T-helper 17 cell (primary cell): ENCODE measurements at regions not wholly inside any gene's neighbourhood (a gene's known extent, or its start where the extent isn't known, plus 50 kb on each side); places are given as distances from the start of the nearest gene placed in this dataset.
A peak's percentile ranks its signal among the peaks of the same experiment; 100 is the strongest.
"Not testable (repeated sequence)": the region's sequence is repeated elsewhere in the genome, so short reads cannot be mapped to it uniquely, and the experiment has no call there.

Experiments
- ATAC-seq: fragments of 150-1000 bp; cut with Tn5 transposase; 2 replicates; pipeline ENCODE4 v1.10.0; 2021; ENCODE audit warnings: mild to moderate bottlenecking, moderate library complexity
- DNase-seq, 3 donors: peaks; one replicate each; pipeline versions ENCODE4 v3.0.0 to v3.0.0-alpha.2; 2020 to 2021
- H3K9me3 ChIP-seq: one replicate; pipeline ENCODE4 v1.7.0; 2013; ENCODE audit warnings: low read length, mild to moderate bottlenecking; ENCODE audit not compliant: control insufficient read depth, poor library complexity, severe bottlenecking
- H3K27ac Mint-ChIP-seq: one replicate; pipeline ENCODE4 v1.8.0; 2022; ENCODE audit warnings: mild to moderate bottlenecking, moderate library complexity, mixed read lengths
- H3K27me3 Mint-ChIP-seq: one replicate; pipeline ENCODE4 v1.8.0; 2022; ENCODE audit warnings: mixed read lengths
- H3K36me3 Mint-ChIP-seq: one replicate; pipeline ENCODE4 v1.8.0; 2022; ENCODE audit warnings: low read depth, mixed read lengths
- H3K4me1 Mint-ChIP-seq: one replicate; pipeline ENCODE4 v1.8.0; 2022; ENCODE audit warnings: mild to moderate bottlenecking, mixed read lengths
- H3K4me3 Mint-ChIP-seq: one replicate; pipeline ENCODE4 v1.8.0; 2022; ENCODE audit warnings: mild to moderate bottlenecking, moderate library complexity, mixed read lengths

- Mint-ChIP-seq H3K36me3 (no peaks in the 10 kb centered on the region), H3K4me3 (no peak overlapping the region), H3K27me3 (peaks cover 20% of the 10 kb centered on the region), H3K27ac (no peak overlapping the region), H3K4me1 (peaks cover 3% of the 10 kb centered on the region)
- no peaks in the 10 kb centered on the region for H3K9me3 ChIP-seq
- DNase-seq (no peak), ATAC-seq (no peak)
These were observed 300.7 kb downstream of the ADGRD1 start for GRCh38 chr12:131254374-131254773.

GRCh38 chr12:131258398-131258797 is 304.7 kb downstream of the ADGRD1 start:
- DNase-seq: no peak
- Mint-ChIP-seq H3K27me3 (peaks cover 20% of the 10 kb centered on the region), H3K4me1 (peaks cover 3% of the 10 kb centered on the region), H3K27ac (no peak overlapping the region), H3K36me3 (no peaks in the 10 kb centered on the region), H3K4me3 (no peak overlapping the region)
- no peak for ATAC-seq
- no peaks in the 10 kb centered on the region for H3K9me3 ChIP-seq

GRCh38 chr12:131260251-131260905 is 306.7 kb downstream of the ADGRD1 start:
- no peak for ATAC-seq
- no peaks in the 10 kb centered on the region for H3K36me3 Mint-ChIP-seq
- H3K4me3 Mint-ChIP-seq: no peak overlapping the region
- peaks cover 14% of the 10 kb centered on the region for H3K27me3 Mint-ChIP-seq
- H3K9me3 ChIP-seq: no peaks in the 10 kb centered on the region
- H3K4me1 Mint-ChIP-seq: no peaks in the 10 kb centered on the region
- H3K27ac Mint-ChIP-seq: no peak overlapping the region
- DNase-seq: no peak

- no peak for DNase-seq
- no peaks in the 10 kb centered on the region for H3K9me3 ChIP-seq
- Mint-ChIP-seq H3K4me1 (no peaks in the 10 kb centered on the region), H3K36me3 (no peaks in the 10 kb centered on the region), H3K27ac (no peak overlapping the region), H3K4me3 (no peak overlapping the region), H3K27me3 (peaks cover 14% of the 10 kb centered on the region)
- ATAC-seq: no peak
These were observed 307.2 kb downstream of the ADGRD1 start for GRCh38 chr12:131260954-131261353.

GRCh38 chr12:131261906-131262305 is 308.2 kb downstream of the ADGRD1 start:
- Mint-ChIP-seq H3K27ac (no peak overlapping the region), H3K36me3 (no peaks in the 10 kb centered on the region), H3K4me3 (no peak overlapping the region), H3K4me1 (no peaks in the 10 kb centered on the region), H3K27me3 (peaks cover 8% of the 10 kb centered on the region)
- no peaks in the 10 kb centered on the region for H3K9me3 ChIP-seq
- DNase-seq: no peak
- ATAC-seq: no peak

GRCh38 chr12:131263626-131264025 is 309.9 kb downstream of the ADGRD1 start:
- H3K36me3 Mint-ChIP-seq: no peaks in the 10 kb centered on the region
- H3K27ac Mint-ChIP-seq: no peak overlapping the region
- DNase-seq: no peak
- ATAC-seq: no peak
- peaks cover 4% of the 10 kb centered on the region for H3K27me3 Mint-ChIP-seq
- H3K4me3 Mint-ChIP-seq: no peak overlapping the region
- H3K4me1 Mint-ChIP-seq: peaks cover 4% of the 10 kb centered on the region
- no peaks in the 10 kb centered on the region for H3K9me3 ChIP-seq

- H3K27ac Mint-ChIP-seq: no peak overlapping the region
- H3K27me3 Mint-ChIP-seq: peaks cover 4% of the 10 kb centered on the region
- DNase-seq (no peak), ATAC-seq (no peak)
- H3K9me3 ChIP-seq: no peaks in the 10 kb centered on the region
- H3K4me1 Mint-ChIP-seq: peaks cover 4% of the 10 kb centered on the region
- no peaks in the 10 kb centered on the region for H3K36me3 Mint-ChIP-seq
- no peak overlapping the region for H3K4me3 Mint-ChIP-seq
These were observed 310.9 kb downstream of the ADGRD1 start for GRCh38 chr12:131264635-131265034.

- Mint-ChIP-seq H3K27ac (no peak overlapping the region), H3K4me3 (peak overlapping the region; percentile 19), H3K36me3 (no peaks in the 10 kb centered on the region), H3K27me3 (peaks cover 4% of the 10 kb centered on the region), H3K4me1 (peaks cover 4% of the 10 kb centered on the region)
- no peak for ATAC-seq
- H3K9me3 ChIP-seq: no peaks in the 10 kb centered on the region
- no peak for DNase-seq
These were observed 313.1 kb downstream of the ADGRD1 start for GRCh38 chr12:131266591-131267467.

- ATAC-seq (no peak), DNase-seq (no peak)
- Mint-ChIP-seq H3K4me1 (peaks cover 4% of the 10 kb centered on the region), H3K27ac (no peak overlapping the region), H3K36me3 (no peaks in the 10 kb centered on the region), H3K4me3 (no peak overlapping the region), H3K27me3 (peaks cover 4% of the 10 kb centered on the region)
- H3K9me3 ChIP-seq: no peaks in the 10 kb centered on the region
These were observed 313.9 kb downstream of the ADGRD1 start for GRCh38 chr12:131267576-131267975.

GRCh38 chr12:131268123-131268522 is 314.4 kb downstream of the ADGRD1 start:
- DNase-seq, H3K27ac Mint-ChIP-seq, ATAC-seq, H3K4me1 Mint-ChIP-seq, H3K27me3 Mint-ChIP-seq, H3K4me3 Mint-ChIP-seq, H3K9me3 ChIP-seq, H3K36me3 Mint-ChIP-seq: not testable (repeated sequence)

- not testable (repeated sequence) for ATAC-seq, H3K9me3 ChIP-seq, H3K4me1 Mint-ChIP-seq, H3K27ac Mint-ChIP-seq, DNase-seq, H3K36me3 Mint-ChIP-seq, H3K27me3 Mint-ChIP-seq, H3K4me3 Mint-ChIP-seq
These were observed 314.9 kb downstream of the ADGRD1 start for GRCh38 chr12:131268571-131268970.

- Mint-ChIP-seq H3K4me1 (peaks cover 4% of the 10 kb centered on the region), H3K4me3 (no peak overlapping the region), H3K27ac (no peak overlapping the region), H3K27me3 (peaks cover 4% of the 10 kb centered on the region), H3K36me3 (no peaks in the 10 kb centered on the region)
- no peak for DNase-seq
- no peak for ATAC-seq
- no peaks in the 10 kb centered on the region for H3K9me3 ChIP-seq
These were observed 315.8 kb downstream of the ADGRD1 start for GRCh38 chr12:131269551-131269950.

GRCh38 chr12:131269977-131270376 is 316.3 kb downstream of the ADGRD1 start:
- H3K27me3 Mint-ChIP-seq, H3K4me3 Mint-ChIP-seq, H3K9me3 ChIP-seq, DNase-seq, H3K36me3 Mint-ChIP-seq, H3K27ac Mint-ChIP-seq, H3K4me1 Mint-ChIP-seq, ATAC-seq: not testable (repeated sequence)

GRCh38 chr12:131271724-131272123 is 318.0 kb downstream of the ADGRD1 start:
- no peak for DNase-seq
- Mint-ChIP-seq H3K27ac (no peak overlapping the region), H3K4me1 (peaks cover 4% of the 10 kb centered on the region)

More at GRCh38 chr12:131271724-131272123, 318.0 kb downstream of the ADGRD1 start:
- Mint-ChIP-seq H3K36me3 (no peaks in the 10 kb centered on the region), H3K27me3 (no peaks in the 10 kb centered on the region), H3K4me3 (no peak overlapping the region)
- ATAC-seq: no peak
- no peaks in the 10 kb centered on the region for H3K9me3 ChIP-seq
